ENCODE measurements at regions not wholly inside any gene's neighbourhood (a gene's known extent, or its start where the extent isn't known, plus 50 kb on each side); places are given as distances from the start of the nearest gene placed in this dataset.

DNA sequence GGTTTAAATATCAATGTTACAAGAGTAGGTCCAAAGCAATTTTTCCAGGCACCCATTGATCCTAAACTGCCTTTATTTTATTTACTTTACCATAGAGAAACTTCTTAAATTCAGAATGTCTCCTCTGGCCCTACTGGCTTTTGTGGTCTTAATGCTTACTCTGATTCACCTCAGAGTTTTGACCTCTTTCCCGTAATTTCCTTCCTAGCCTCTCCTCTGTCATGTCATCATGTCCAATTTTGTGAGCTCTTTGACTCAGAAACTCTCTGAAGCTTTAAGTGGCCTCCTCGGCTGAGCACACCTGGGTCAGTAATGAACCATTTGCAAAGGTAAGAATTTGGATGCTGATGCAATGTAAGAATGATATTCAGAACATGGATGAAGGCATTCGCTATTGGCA is 303.8 kb upstream of the CDH18 start:
- Histone ChIP-seq H3K27ac (ENCODE audit: low read depth in 1 of 2, low read length in 1 of 2) (no peak overlapping the region), H3K9ac (ENCODE audit: insufficient read depth in 1 of 2, low read length in 2 of 2) (no peak overlapping the region), H3K36me3 (ENCODE audit: control insufficient read depth in 4 of 4, insufficient read depth in 4 of 4, low read length in 4 of 4) (no peaks in the 10 kb centered on the region), H3K27me3 (ENCODE audit: control insufficient read depth in 3 of 3, insufficient read depth in 3 of 3, low read length in 2 of 3) (no peaks in the 10 kb centered on the region), H3K4me3 (no peak overlapping the region), H3K4me1 (ENCODE audit: control insufficient read depth in 5 of 5, insufficient read depth in 5 of 5, low read length in 5 of 5) (no peaks in the 10 kb centered on the region), H3K9me3 (ENCODE audit: control insufficient read depth in 4 of 4, insufficient read depth in 3 of 4, low read length in 3 of 4) (peaks cover 0 to 5% (median 0%) of the 10 kb centered on the region in 4 donors)
- TF ChIP-seq CTCF (IDR thresholded peaks at IDR 0.05; ENCODE audit: control extremely low read depth, extremely low read depth) = no peak
- DNase-seq (no peak), ATAC-seq (ENCODE audit: insufficient read depth, low FRiP score) (no peak)
- WGBS, 2 donors = 83% methylated on average over 3 of the region's 3 CpGs

GRCh38 chr5:20287640-20288039 is 299.6 kb upstream of the CDH18 start:
- no peak overlapping the region for H3K27ac ChIP-seq (ENCODE audit: low read depth in 1 of 2, low read length in 1 of 2)
- H3K9me3 ChIP-seq (ENCODE audit: control insufficient read depth in 4 of 4, insufficient read depth in 3 of 4, low read length in 3 of 4) = peaks cover 0 to 5% (median 0%) of the 10 kb centered on the region in 4 donors
- no peak for TF ChIP-seq CTCF (IDR thresholded peaks at IDR 0.05; ENCODE audit: control extremely low read depth, extremely low read depth)
- H3K9ac ChIP-seq (ENCODE audit: insufficient read depth in 1 of 2, low read length in 2 of 2) = no peak overlapping the region
- H3K27me3 ChIP-seq (ENCODE audit: control insufficient read depth in 3 of 3, insufficient read depth in 3 of 3, low read length in 2 of 3) = no peaks in the 10 kb centered on the region
- DNase-seq = no peak
- ATAC-seq (ENCODE audit: insufficient read depth, low FRiP score) = no peak
- WGBS, 2 donors = 65 to 75% methylated on average over 4 of the region's 4 CpGs
- no peak overlapping the region for H3K4me3 ChIP-seq
- no peaks in the 10 kb centered on the region for H3K36me3 ChIP-seq (ENCODE audit: control insufficient read depth in 4 of 4, insufficient read depth in 4 of 4, low read length in 4 of 4)
- no peaks in the 10 kb centered on the region for H3K4me1 ChIP-seq (ENCODE audit: control insufficient read depth in 5 of 5, insufficient read depth in 5 of 5, low read length in 5 of 5)

GRCh38 chr5:20286512-20286911 is 298.5 kb upstream of the CDH18 start:
- H3K9ac ChIP-seq (ENCODE audit: insufficient read depth in 1 of 2, low read length in 2 of 2) = no peak overlapping the region
- DNase-seq (no peak), ATAC-seq (ENCODE audit: insufficient read depth, low FRiP score) (no peak)
- no peak overlapping the region for H3K27ac ChIP-seq (ENCODE audit: low read depth in 1 of 2, low read length in 1 of 2)
- no peaks in the 10 kb centered on the region for H3K36me3 ChIP-seq (ENCODE audit: control insufficient read depth in 4 of 4, insufficient read depth in 4 of 4, low read length in 4 of 4)
- H3K4me1 ChIP-seq (ENCODE audit: control insufficient read depth in 5 of 5, insufficient read depth in 5 of 5, low read length in 5 of 5) = no peaks in the 10 kb centered on the region
- no peaks in the 10 kb centered on the region for H3K27me3 ChIP-seq (ENCODE audit: control insufficient read depth in 3 of 3, insufficient read depth in 3 of 3, low read length in 2 of 3)
- peaks cover 0 to under 1% (median 0%) of the 10 kb centered on the region in 4 donors for H3K9me3 ChIP-seq (ENCODE audit: control insufficient read depth in 4 of 4, insufficient read depth in 3 of 4, low read length in 3 of 4)
- H3K4me3 ChIP-seq = no peak overlapping the region
- TF ChIP-seq CTCF (IDR thresholded peaks at IDR 0.05; ENCODE audit: control extremely low read depth, extremely low read depth) = no peak

GRCh38 chr5:20276959-20277263 is 288.9 kb upstream of the CDH18 start:
- H3K27me3 ChIP-seq (ENCODE audit: control insufficient read depth in 3 of 3, insufficient read depth in 3 of 3, low read length in 2 of 3) = no peaks in the 10 kb centered on the region
- no peaks in the 10 kb centered on the region for H3K4me1 ChIP-seq (ENCODE audit: control insufficient read depth in 5 of 5, insufficient read depth in 5 of 5, low read length in 5 of 5)
- H3K27ac ChIP-seq (ENCODE audit: low read depth in 1 of 2, low read length in 1 of 2) = no peak overlapping the region
- 87 to 89% methylated on average over 5 of the region's 5 CpGs for WGBS, 2 donors
- no peaks in the 10 kb centered on the region for H3K36me3 ChIP-seq (ENCODE audit: control insufficient read depth in 4 of 4, insufficient read depth in 4 of 4, low read length in 4 of 4)
- H3K9ac ChIP-seq (ENCODE audit: insufficient read depth in 1 of 2, low read length in 2 of 2) = no peak overlapping the region
- no peak for TF ChIP-seq CTCF (IDR thresholded peaks at IDR 0.05; ENCODE audit: control extremely low read depth, extremely low read depth)
- no peak overlapping the region for H3K4me3 ChIP-seq
- peaks cover 0 to 14% (median 7%) of the 10 kb centered on the region in 4 donors for H3K9me3 ChIP-seq (ENCODE audit: control insufficient read depth in 4 of 4, insufficient read depth in 3 of 4, low read length in 3 of 4)
- DNase-seq (no peak), ATAC-seq (ENCODE audit: insufficient read depth, low FRiP score) (no peak)

All from lung (tissue), 11 donors.